AG09309 (cell line): ENCODE measurements at regions not wholly inside any gene's neighbourhood (a gene's known extent, or its start where the extent isn't known, plus 50 kb on each side); places are given as distances from the start of the nearest gene placed in this dataset.

Experiments
- DNase-seq: peaks from one replicate; pipeline ENCODE4 v3.0.0-alpha.2; 2010; ENCODE audit warnings: low read depth
- H3K4me3 ChIP-seq: 2 replicates; pipeline ENCODE4 v1.5.1; 2011; ENCODE audit warnings: mild to moderate bottlenecking, low read depth, low read length, moderate library complexity; ENCODE audit not compliant: control insufficient read depth
- CTCF ChIP-seq: IDR thresholded peaks from 2 replicates; pipeline ENCODE4 v1.5.1; 2011; ENCODE audit warnings: mild to moderate bottlenecking, low read depth, low read length, inconsistent platforms; ENCODE audit not compliant: insufficient read depth, control insufficient read depth; ENCODE audit errors: missing control alignments

DNA sequence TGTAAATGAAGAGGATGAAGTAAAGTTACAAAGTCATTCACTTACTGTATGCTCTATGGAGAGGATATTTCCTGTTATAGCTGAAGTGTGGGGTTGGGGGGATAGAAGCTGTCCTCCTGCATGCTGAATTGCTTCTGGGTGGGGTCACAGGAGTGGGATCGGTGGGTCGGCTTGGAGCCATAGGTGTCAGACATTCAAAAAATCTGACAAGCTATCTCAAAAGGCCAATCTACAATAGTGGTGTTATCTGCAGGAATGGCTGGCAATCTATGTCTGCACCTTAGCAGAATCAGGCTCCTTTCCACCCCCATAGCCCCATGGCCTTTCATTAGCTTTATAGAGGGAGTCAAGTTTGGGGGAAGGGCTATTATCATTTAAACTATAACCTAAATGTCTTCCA, 104.9 kb downstream of the ABCC12 start:
- H3K4me3 ChIP-seq, result no peak overlapping the region
- DNase-seq, result no peak
- TF ChIP-seq CTCF, result no peak

GRCh38 chr16:48049847-48050246, 105.9 kb downstream of the ABCC12 start:
- no peak for DNase-seq
- no peak for TF ChIP-seq CTCF
- no peak overlapping the region for H3K4me3 ChIP-seq

DNA sequence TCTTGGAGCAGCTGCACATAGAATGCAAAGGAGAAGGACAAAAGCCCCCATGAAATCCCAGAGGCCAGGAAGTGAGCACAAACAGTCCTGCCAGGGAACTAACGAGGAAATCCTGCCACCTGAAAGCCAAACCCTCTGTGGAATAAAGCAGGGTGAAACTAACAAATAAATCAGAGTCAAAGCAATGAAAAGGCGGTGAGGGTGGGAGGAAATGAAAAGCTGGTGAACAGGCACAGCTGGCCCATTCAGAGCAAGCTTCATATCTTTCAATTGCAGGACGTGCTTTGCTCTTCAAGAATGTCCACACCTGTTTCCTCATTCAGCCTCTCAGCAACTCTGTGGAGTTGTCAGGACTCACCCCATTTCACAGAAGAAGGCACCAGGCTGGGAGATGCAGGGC, 108.1 kb downstream of the ABCC12 start:
- TF ChIP-seq CTCF, result no peak
- DNase-seq, result no peak

GRCh38 chr16:48047241-48047640, 108.6 kb downstream of the ABCC12 start:
- H3K4me3 ChIP-seq, result no peak overlapping the region
- no peak for TF ChIP-seq CTCF
- DNase-seq, result no peak

More for the DNA sequence above, 108.1 kb downstream of the ABCC12 start:
- no peak overlapping the region for H3K4me3 ChIP-seq

GRCh38 chr16:48044117-48044516, 111.7 kb downstream of the ABCC12 start:
- no peak for DNase-seq
- no peak overlapping the region for H3K4me3 ChIP-seq
- no peak for TF ChIP-seq CTCF

- no peak for DNase-seq
- no peak overlapping the region for H3K4me3 ChIP-seq
- no peak for TF ChIP-seq CTCF
Measured at GRCh38 chr16:48041981-48042421, 113.8 kb downstream of the ABCC12 start.

DNA sequence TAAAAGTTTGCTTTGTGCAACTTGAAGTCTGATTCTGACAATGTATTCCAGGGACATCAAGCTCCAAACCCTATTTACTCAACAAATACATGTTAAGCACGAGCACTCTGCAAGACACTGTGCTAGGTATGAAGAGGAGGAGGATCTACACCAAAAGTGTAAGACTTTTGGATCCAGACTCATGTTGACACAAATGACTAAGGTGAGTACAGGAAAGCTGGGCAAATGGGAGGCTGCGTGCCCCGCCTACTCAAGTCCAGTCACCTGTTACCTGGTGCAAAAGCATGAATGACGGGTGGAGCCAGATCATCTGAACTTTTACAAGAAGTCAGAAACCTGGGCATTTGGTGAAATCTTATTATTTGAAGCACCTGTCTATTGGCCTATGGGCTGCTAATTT, 120.7 kb downstream of the ABCC12 start:
- DNase-seq, result no peak
- no peak overlapping the region for H3K4me3 ChIP-seq
- TF ChIP-seq CTCF, result no peak
